HG03575 (cell line): ENCODE measurements at regions not wholly inside any gene's neighbourhood (a gene's known extent, or its start where the extent isn't known, plus 50 kb on each side); places are given as distances from the start of the nearest gene placed in this dataset.
"Not testable (repeated sequence)": the region's sequence is repeated elsewhere in the genome, so short reads cannot be mapped to it uniquely, and the experiment has no call there.

Experiments used
- ATAC-seq: cut with Tn5 transposase; IDR thresholded peaks from one replicate; pipeline ENCODE4 v1.9.1; 2021; ENCODE audit not compliant: unreplicated experiment, insufficient number of reproducible peaks, low FRiP score; ENCODE audit errors: extremely low read depth

DNA sequence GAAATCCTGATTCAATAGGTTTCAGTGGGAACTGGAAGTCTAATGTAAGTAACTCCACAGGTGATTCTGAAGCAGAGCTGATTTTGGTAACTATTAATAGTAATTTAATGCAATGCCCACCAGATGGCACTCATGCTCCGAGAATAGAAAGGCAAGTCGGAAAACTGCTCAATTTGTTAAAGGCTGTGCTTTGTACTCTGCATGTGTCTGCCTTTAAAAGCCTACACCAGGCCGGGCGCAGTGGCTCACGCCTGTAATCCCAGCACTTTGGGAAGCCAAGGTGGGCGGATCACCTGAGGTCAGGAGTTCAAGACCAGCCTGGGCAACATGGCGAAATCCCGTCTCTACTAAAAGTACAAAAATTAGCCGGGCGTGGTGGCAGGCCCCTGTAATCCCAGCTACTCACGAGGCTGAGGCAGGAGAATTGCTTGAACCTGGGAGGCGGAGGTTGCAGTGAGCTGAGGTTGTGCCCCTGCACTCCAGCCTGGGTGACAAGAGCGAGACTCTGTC, 80.1 kb downstream of the OR13A1 start:
- ATAC-seq = not testable (repeated sequence)

DNA sequence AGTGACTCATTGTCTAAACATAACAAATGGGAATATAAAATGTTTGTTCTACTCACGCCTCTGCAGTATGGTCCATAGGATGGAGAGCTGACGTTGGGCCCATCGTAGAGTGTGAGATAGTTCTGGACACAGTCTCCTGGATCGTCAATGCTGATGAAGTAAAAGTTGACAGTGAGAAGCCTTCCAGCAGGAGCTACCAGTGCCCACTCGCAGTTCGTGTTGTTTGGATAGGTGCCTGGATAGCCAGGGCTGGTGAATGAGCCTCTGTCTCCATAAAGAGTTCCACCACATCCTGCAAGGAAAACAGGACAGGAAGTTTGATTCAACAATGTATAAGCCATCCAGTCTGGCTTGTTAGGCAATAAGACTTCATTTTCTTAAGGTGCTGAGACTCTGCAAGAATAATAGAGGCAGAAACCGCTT, 79.6 kb downstream of the OR13A1 start:
- no peak for ATAC-seq

DNA sequence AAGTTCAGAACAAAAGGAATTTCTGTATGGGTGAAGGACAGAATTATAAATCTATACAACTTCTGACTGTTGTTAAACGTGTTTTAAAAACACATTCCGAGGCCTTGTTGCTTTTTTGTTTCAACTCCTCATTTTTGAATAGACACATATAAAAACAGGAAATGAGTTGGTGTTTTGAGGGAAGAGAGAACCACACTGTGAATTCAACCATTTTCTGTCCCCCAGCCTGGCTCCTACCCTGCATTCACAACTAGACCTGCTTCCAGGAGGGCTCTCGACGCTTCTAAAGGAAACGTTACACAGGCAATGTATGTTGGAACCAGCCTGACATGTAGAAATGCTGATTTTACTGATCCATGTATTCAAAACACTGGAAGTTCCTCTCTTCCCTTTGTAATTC, 76.5 kb downstream of the OR13A1 start:
- ATAC-seq = no peak

DNA sequence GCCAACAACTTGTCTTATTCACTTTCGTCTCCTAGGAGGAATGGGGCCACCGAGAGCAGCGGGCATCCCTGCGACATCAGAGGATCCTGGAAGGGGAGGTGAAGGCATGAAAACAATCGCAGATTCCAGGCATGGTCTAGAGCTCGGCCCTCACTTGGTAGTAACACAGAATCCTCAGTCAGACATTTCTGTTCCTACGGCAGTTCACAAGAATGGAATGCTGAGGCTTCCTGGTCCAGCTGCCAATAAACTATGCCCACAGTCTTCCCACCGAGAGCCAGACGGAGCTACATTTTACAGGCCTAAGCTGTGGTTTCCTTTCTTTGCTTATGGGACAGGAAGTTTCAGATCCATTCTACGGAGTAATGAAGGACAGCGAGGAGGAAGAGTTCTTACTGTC, 75.8 kb downstream of the OR13A1 start:
- no peak for ATAC-seq

DNA sequence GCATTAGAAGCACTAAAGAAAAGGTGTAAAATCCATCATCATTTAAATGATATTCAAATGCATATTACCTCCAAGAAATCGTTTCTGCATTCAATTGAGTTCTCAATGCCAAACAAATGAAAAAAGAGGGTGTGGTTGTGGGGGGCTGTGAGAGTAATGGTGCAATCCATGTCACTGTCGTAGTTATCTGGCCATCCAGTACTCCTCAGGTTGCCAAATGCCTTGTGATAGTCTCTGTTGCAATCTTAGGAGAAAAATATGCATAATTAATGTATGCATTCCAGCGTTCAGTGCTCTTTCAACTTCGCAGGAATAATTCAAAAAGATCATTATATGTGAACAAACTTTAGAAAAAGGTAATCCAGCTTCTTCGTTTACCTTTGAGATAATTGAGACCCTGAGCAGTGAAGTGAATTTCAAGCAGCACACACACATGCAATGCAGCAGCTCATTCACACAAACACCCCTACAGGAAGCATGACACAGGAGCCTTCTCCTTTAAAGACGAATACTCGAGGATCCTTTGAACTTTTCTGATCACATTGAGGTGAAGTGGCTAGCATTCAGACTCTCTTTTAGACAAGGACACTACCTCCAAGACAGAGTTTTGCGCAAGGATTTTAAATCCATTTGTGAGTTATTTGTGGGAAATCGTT, 73.4 kb downstream of the OR13A1 start:
- ATAC-seq = no peak

DNA sequence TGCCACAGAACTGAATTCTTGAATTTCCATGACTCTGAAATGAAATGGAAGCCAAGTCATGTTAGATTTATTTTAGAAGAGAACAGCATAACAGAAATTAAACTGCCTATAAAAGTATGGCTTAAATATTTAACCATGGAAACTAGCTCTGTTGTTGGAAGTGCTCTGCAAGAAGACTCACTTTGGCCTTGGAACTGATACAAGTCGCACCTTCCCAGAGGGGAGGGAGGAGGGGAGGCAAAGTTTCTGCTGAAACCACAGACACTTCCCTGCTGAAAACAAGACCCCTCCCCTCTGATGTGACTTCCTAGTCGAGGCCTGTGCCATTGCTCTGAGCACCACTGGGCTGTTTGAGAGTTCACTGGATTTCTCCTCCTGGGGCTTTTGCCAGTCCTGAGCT, 72.1 kb downstream of the OR13A1 start:
- ATAC-seq = no peak

DNA sequence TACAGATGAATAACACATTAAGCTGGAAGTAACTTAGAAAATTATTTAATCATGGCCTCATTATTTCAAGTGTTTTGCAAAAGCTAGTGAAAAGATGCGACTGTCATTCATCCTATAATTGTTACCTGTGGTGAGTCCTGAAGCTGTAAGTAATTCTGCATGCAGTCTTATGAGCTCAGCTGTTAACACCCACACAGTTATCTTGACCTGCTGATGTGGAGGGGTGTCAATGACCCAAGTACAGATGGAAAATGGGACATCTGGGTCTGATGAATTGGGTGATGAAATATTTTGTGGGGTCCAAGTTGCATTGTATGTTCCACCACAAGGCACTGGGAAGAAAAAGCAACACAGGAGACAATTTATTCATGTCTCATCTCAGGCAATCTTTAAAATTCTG, 68.9 kb downstream of the OR13A1 start:
- no peak for ATAC-seq

DNA sequence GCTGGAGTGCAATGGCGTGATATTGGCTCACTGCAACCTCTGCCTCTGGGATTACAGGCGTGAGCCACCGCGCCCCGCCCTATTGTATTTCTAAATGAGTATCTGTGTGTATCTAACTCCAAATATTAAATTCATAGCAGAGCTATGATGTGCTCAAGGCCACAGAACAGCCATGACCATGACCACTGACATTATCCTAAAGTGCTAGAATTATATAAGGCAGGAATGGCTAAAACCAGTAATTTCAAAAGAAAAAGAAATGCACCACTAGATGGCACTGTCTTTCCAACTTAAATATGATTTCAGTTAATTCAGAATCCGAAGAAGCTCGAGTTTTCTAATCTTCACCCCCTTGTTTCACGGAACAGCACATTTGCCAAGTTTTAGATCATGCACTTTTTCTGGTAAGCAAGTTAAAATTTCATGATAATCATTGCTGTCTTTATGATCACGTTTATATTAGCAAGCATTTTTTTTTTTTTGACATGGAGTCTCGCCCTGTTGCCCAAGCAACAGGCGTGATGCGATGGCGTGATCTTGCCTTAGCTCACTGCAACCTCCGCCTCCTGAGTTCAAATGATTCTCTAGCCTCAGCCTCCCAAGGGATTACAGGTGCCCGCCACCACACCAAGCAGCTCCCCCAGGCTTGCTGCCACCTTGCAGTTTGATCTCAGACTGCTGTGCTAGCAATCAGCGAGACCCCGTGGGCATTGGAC, 65.3 kb downstream of the OR13A1 start:
- ATAC-seq = peak; percentile 51

DNA sequence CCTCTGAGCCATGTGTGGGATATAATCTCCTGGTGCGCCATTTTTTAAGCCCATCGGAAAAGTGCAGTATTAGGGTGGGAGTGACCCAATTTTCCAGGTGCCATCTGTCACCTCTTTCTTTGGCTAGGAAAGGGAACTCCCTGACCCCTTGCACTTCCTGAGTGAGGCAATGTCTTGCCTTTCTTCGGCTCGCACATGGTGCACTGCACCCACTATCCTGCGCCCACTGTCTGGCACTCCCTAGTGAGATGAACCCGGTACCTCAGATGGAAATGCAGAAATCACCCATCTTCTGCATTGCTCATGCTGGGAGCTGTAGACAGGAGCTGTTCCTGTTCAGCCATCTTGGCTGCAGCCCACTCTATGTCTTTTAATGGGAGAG, 64.7 kb downstream of the OR13A1 start:
- not testable (repeated sequence) for ATAC-seq
